ENCODE measurements at regions not wholly inside any gene's neighbourhood (a gene's known extent, or its start where the extent isn't known, plus 50 kb on each side); places are given as distances from the start of the nearest gene placed in this dataset.
"Not testable (repeated sequence)": the region's sequence is repeated elsewhere in the genome, so short reads cannot be mapped to it uniquely, and the experiment has no call there.

DNA sequence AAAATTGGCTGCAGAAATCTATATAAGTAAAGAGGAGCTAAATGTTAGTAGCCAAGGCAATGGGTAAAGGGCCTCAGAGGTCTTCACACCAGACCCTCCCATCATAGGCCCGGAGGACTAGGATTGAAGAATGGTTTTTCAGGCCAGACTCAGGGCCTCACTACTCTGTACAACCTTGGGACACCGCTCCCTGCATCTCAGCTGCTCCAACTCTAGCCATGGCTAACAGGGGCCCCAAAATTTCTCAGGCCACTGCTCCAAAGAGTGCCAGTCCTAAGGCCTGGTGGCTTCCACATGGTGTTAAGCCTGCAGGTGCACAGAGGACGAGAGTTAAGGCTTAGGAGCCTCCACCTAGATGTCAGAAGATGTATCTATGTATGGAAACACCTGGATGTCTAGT lies 155.5 kb upstream of the MGAT4C start:
- DNase-seq (ENCODE audit: low spot score) = no peak

DNA sequence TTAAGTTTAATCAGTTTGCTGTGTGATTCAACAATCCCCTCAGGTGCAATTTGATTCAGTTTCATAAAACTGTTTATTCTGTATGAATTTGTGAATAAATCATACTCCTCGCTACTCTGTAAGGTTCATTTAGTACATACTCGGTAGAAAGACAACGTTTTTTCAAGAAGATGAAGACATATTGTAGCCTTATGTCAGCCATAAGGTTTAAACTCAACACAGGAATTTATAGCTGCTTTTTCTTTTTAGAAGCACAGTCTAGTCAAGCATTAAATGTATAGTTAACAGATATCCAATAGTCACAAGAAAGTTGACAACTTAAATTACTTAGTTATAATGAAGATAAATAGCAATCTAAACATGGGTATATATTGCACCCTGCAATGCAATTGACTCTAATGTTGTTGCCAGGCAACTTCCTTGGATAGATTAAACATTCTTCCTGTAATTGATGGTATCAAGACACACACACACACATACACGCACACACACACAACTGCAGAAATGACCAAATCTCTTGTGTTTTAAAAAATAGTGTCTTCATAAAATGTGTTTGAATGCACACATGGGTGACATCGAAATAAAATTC lies 151.5 kb upstream of the MGAT4C start:
- DNase-seq (ENCODE audit: low spot score) = no peak

DNA sequence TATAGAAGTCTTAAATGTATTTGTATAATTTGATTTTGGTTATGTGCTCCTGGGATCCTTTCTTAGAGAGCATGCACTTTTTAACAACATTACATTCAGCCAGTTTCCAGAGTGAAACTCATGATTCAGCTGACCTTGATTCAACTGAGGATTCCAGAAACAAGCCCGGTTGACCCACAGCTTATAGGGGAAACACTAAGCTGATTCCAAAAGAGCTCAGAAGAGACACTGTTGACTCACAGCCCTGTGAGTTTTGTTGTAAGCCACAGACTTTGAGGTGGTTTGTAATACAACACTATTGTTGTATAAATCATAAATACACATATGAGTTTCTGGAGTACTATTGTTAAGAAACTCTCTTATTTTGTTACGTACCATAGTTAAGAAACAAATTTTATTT lies 133.8 kb upstream of the MGAT4C start:
- no peak for DNase-seq (ENCODE audit: low spot score)

DNA sequence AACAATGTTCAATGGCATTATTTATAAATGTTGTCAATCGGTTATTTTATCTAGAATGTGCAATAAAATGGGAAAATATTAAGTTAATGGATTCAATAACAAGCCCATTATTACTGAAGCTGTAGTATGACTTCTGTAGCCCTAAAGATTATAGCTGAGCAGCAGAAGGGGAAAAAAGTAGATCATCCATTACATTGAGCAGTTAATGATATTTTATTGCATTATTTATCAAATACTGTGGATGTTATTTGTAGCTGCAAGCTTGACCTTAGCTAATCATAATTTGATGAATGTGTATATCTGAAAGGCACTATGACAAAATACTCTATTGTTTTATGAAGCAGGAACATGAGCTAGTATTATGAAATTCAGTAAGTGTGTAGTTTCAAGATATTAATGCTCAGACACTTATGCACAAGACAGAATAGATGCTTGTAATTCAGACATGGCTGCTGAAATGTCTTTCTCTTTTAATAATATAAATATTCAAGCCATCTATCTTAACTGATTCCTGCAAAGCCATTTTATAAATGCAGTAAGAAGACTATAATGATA lies 131.5 kb upstream of the MGAT4C start:
- no peak for DNase-seq (ENCODE audit: low spot score)

DNA sequence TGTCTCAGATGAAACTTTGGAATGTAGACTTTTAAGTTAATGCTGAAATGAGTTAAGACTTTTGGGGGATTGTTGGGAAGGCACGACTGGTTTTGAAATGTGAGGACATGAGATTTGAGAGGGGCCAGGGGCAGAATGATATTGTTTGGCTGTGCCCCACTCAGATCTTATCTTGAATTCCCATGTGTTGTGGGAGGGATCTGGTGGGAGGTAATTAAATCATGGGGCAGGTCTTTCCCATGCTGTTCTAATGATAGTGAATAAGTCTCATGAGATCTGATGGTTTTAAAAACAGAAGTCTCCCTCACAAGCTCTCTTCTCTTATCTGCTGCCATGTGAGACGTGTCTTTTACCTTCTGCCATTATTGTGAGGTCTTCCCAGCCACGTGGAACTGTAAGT lies 127.6 kb upstream of the MGAT4C start:
- not testable (repeated sequence) for DNase-seq (ENCODE audit: low spot score)

DNA sequence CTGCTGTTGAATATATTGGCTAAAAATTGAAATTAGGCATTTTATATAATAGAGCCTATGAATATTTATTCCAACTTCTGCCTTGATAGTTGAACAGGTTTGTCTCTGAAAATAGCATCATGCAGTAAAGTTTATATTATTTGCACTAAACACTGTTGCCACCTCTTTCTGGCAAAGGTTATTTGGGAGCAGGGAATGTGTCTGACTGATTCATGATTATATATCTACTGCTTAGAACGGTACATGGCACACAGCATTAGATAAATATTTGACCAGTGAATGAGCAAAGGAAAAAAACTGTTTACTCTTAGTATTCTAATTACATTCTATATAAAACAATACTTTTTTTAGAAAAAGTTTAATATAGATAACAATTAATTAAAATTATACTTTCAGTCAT lies 123.1 kb upstream of the MGAT4C start:
- DNase-seq (ENCODE audit: low spot score) = no peak

DNA sequence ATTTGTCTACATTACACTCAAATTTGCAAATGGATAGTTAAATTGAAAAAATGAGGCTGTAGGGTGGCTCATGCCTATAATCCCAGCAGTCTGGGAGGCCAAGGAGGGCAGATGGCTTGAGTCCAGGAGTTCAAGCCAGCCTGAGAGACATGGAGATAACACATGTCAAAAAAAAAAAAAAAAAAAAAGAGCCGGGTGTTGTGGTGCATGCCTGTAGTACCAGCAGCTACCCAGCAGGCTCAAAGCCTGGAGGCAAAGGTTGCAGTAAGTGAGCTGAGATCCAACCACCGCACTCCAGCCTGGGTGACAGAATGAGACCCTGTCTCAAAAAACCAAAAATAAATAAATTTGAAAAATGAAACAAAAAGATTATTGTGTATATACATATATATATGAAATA lies 119.9 kb upstream of the MGAT4C start:
- DNase-seq (ENCODE audit: low spot score) = no peak

DNA sequence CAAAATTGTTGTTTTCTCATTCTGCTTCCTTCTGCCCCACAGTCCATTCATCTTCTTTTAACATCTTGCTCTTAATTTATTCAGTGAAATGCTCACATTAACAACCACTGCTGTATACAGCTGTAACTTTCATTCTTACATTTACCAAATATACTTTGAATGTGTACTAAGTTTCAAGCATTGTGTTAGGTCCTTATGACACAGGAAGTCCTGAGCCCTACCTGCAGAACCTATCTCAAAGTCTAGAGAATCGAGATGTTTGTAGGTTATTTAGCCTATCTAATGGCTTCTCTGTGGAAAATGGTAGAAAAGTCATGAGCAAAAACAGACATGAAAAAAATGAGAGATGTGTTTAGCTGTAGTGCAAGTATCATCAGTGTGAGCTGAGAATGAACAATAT lies 117.6 kb upstream of the MGAT4C start:
- DNase-seq (ENCODE audit: low spot score) = no peak

DNA sequence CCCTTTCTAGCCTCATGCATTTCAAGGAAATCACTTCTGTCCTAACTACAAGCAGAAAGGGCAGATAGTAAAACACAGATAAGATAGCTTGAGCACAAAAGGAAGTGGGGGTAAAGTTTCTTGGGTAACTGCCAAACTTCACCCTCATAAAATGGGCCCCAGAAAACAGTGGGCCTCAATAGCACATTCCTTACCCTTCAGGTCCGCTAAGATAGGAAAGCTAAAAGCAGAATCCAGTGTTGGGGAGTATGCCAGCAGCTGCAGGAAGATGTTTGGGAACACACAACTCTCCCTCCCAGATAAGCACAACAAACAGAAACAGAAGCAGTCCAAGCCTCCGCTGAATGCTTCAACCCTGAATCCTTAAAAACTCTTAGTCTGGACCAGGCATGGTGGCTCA lies 110.9 kb upstream of the MGAT4C start:
- no peak for DNase-seq (ENCODE audit: low spot score)

DNA sequence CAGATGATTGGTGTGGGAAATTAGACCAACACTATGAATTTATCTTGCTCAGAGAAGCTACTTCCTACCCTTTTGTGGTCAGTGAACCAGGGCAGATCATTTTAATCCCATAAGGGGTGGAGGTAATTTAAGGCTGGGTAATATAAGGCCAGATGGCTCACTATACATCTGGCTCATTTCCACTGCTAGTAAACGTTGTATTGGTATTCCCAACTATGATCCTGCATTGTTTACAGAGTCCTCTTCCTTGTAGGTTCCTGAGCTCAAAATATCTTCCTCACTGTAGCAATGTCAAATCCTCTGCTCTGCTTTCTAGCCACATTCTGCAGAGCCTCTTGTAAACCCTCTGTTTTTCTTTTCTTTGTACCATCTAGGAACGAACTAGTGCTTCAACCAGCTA lies 93.0 kb upstream of the MGAT4C start:
- DNase-seq (ENCODE audit: low spot score) = no peak

DNA sequence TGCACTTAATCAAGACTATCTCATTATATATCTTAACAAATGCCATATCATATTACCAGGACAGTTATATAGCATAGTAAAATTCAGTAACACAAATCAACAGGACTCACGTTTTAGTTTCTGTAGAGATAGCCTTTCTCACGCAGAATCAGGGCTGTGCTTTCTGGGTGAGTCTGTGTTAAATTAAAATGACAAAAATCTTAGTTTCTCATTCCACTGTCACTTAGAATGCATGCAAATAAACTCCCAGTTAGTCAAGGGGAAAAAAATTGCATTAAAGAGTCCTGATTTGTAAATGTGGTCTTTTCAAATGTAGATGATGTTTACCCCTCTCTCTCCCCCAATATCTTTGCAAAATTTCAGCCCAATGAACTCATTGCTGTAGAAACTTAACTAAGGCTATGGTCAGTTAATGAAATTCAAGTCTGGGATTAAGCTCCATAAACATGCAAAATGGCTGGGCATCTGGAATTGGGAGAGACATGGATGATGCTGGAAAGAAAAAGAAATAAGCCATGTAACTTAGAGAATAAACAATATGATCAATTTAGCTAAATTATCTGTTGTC lies 77.8 kb upstream of the MGAT4C start:
- no peak for DNase-seq (ENCODE audit: low spot score)

DNA sequence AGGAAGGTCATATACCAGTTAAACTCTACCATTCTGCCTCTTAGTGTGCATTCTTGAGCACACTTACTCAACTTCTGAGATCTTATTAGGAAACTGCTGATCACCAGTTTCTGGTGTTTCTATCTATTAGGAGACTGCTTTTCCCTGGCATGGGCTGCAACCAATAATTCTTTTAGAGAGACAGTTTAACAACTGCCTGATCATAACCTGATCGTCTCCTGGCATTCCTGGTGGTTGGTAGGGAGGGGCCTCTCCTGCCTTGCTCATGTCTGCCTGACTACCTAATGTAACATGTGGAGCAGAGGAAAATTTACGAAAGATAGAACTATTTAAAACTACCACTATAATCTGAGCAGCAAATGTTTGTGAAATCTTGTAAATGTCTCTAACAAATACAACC lies 75.3 kb upstream of the MGAT4C start:
- no peak for DNase-seq (ENCODE audit: low spot score)

DNA sequence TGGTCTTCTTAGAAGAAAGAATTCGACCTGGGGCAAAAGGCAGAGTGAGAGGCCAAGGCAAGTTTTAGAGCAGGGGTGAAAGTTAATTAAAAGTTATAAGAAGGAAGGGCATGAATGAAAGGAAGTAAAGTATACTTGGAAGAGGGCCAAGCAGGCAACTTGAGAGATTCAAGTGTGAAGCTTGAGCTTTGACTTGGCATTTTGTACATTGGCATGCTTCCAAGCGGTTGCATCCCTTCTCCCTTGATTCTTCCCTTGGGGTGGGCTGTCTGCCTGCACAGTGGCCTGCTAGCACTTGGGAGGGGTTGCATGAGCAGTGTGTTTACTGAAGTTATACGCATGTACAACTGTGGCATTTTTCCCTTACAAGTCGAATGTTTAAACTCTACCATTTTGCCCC lies 74.8 kb upstream of the MGAT4C start:
- no peak for DNase-seq (ENCODE audit: low spot score)

DNA sequence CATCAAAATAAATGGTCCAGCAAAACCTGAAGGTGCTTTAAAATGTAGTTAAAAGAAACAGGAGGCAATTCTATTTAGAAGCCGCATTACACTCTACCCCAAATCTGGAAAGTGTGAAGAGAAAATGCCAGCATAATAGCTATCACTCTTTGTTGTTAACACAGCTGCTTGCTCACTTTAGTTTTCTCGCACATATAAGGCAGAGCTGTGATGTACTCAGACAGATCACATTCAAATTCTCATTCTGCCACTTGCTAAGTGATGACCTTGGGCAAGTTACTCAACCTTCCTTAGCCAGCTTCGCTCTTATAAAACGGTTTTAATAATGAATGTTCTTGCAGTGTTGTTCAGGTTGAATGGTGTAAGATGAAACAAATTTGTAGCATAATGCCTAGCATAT lies 56.0 kb upstream of the MGAT4C start:
- no peak for DNase-seq (ENCODE audit: low spot score)
